H1 (cell line): ENCODE measurements at regions not wholly inside any gene's neighbourhood (a gene's known extent, or its start where the extent isn't known, plus 50 kb on each side); places are given as distances from the start of the nearest gene placed in this dataset.

Experiments used
- CTCF ChIA-PET: fragments of 300-600 bp; sonication (Branson Sonifier 250); formaldehyde crosslinking; loops from one replicate; lab custom pipeline; 2021; ENCODE audit not compliant: partially characterized antibody; lab: Charles Lee
- POLR2A ChIA-PET: fragments of 300-600 bp; sonication (Branson Sonifier 250); formaldehyde crosslinking; loops from one replicate; lab custom pipeline; 2021; ENCODE audit warnings: inconsistent platforms; ENCODE audit not compliant: partially characterized antibody; lab: Charles Lee
- DNase-seq, 2 experiments: peaks; one replicate each; pipeline versions ENCODE4 v3.0.0 to v3.0.0-alpha.2; 2010 to 2022; ENCODE audit warnings: low spot score in 2 of 2, low read depth in 1 of 2, mixed read lengths in 1 of 2
- FAIRE-seq: peaks from 2 replicates; lab custom pipeline; 2011; peaks lifted over from hg19 to GRCh38; lab: Jason Lieb, UNC
- H2AFZ ChIP-seq: 2 replicates; pipeline ENCODE4 v1.8.1; 2012; ENCODE audit warnings: low read length, inconsistent platforms
- H2AK5ac ChIP-seq: 2 replicates; pipeline ENCODE4 v1.6.1; 2013; ENCODE audit warnings: low read depth, low read length
- H2BK120ac ChIP-seq: replicated peaks from 2 replicates; pipeline ENCODE3; 2013; ENCODE audit warnings: low read depth, low read length, inconsistent platforms
- H2BK12ac ChIP-seq: 2 replicates; pipeline ENCODE4 v1.6.1; 2013; ENCODE audit warnings: low read depth, low read length
- H2BK15ac ChIP-seq: 2 replicates; pipeline ENCODE4 v1.6.1; 2013; ENCODE audit warnings: low read length
- H2BK20ac ChIP-seq: 2 replicates; pipeline ENCODE4 v1.6.1; 2013; ENCODE audit warnings: low read length
- H2BK5ac ChIP-seq: 2 replicates; pipeline ENCODE4 v1.6.1; 2013; ENCODE audit warnings: low read depth, low read length
- H3K14ac ChIP-seq: 2 replicates; pipeline ENCODE4 v1.6.1; 2013; ENCODE audit warnings: inconsistent platforms; ENCODE audit not compliant: insufficient read length
- H3K18ac ChIP-seq: 2 replicates; pipeline ENCODE4 v1.6.1; 2013; ENCODE audit warnings: low read length; ENCODE audit errors: extremely low read depth
- H3K23ac ChIP-seq: 2 replicates; pipeline ENCODE4 v1.6.1; 2013; ENCODE audit warnings: inconsistent platforms; ENCODE audit not compliant: insufficient read length
- H3K23me2 ChIP-seq: 2 replicates; pipeline ENCODE4 v1.6.1; 2013; ENCODE audit warnings: low read depth, low read length
- H3K27ac ChIP-seq: 2 replicates; pipeline ENCODE4 v1.6.1; 2011; ENCODE audit warnings: low read depth, low read length, inconsistent platforms
- H3K27me3 ChIP-seq, 4 experiments: replicated peaks in 1 of 4; 1 replicate in 1 of 4; 2 replicates in 3 of 4; pipeline versions ENCODE4 v1.6.1 to v1.8.1; 2011 to 2013; ENCODE audit warnings: low read length in 3 of 4, mild to moderate bottlenecking in 3 of 4, inconsistent platforms in 2 of 4, mixed read lengths in 2 of 4, moderate library complexity in 1 of 4; ENCODE audit not compliant: control insufficient read depth in 3 of 4, insufficient read depth in 3 of 4; ENCODE audit errors: extremely low read depth in 1 of 4
- H3K36me3 ChIP-seq, 4 experiments: 2 replicates each; pipeline versions ENCODE4 v1.6.1 to v1.8.1; 2011 to 2013; ENCODE audit warnings: mild to moderate bottlenecking in 4 of 4, low read length in 3 of 4, moderate library complexity in 2 of 4, control low read depth in 1 of 4, inconsistent platforms in 1 of 4; ENCODE audit not compliant: insufficient read depth in 4 of 4, control insufficient read depth in 2 of 4
- H3K4ac ChIP-seq: replicated peaks from 2 replicates; pipeline ENCODE3; 2013; ENCODE audit warnings: low read length, low read depth, mixed read lengths, inconsistent platforms; ENCODE audit not compliant: insufficient read length
- H3K4me1 ChIP-seq, 4 experiments: replicated peaks in 1 of 4; 1 replicate in 1 of 4; 2 replicates in 3 of 4; pipeline versions ENCODE4 v1.6.1 to v1.8.1; 2011 to 2013; ENCODE audit warnings: low read length in 3 of 4, inconsistent platforms in 2 of 4, mixed read lengths in 1 of 4; ENCODE audit not compliant: insufficient read depth in 4 of 4, control insufficient read depth in 3 of 4
- H3K4me2 ChIP-seq, 2 experiments: 2 replicates each; pipeline versions ENCODE4 v1.6.1 to v1.8.1; 2011 to 2013; ENCODE audit warnings: low read depth in 2 of 2, low read length in 2 of 2, control low read depth in 1 of 2, inconsistent platforms in 1 of 2, mild to moderate bottlenecking in 1 of 2; ENCODE audit not compliant: insufficient read depth in 1 of 2
- H3K4me3 ChIP-seq, 4 experiments: fragments of 200-600, 300-600 bp in 1 of 4; sonication (generic), shearing (Covaris generic), sonication (Bioruptor Twin) in 1 of 4; 2 replicates each; pipeline versions ENCODE4 v1.5.1 to v1.8.1; 2011 to 2016; ENCODE audit warnings: low read length in 4 of 4, low read depth in 3 of 4, control low read depth in 2 of 4, inconsistent platforms in 2 of 4, mild to moderate bottlenecking in 2 of 4, mixed read lengths in 1 of 4, moderate library complexity in 1 of 4; ENCODE audit not compliant: insufficient read depth in 2 of 4; ENCODE audit errors: extremely low read depth in 1 of 4
- H3K56ac ChIP-seq: replicated peaks from 2 replicates; pipeline ENCODE3; 2013; ENCODE audit warnings: low read depth, mild to moderate bottlenecking, mixed read lengths, low read length, inconsistent platforms; ENCODE audit not compliant: insufficient read length
- H3K79me1 ChIP-seq: 2 replicates; pipeline ENCODE4 v1.6.1; 2013; ENCODE audit warnings: low read depth, low read length, control low read depth
- H3K79me2 ChIP-seq, 2 experiments: 2 replicates each; pipeline versions ENCODE4 v1.6.1 to v1.8.1; 2012 to 2013; ENCODE audit warnings: low read length in 2 of 2, mild to moderate bottlenecking in 2 of 2, inconsistent platforms in 1 of 2; ENCODE audit not compliant: insufficient read depth in 2 of 2, control insufficient read depth in 1 of 2
- H3K9ac ChIP-seq, 4 experiments: replicated peaks in 1 of 4; 1 replicate in 1 of 4; 2 replicates in 3 of 4; pipeline versions ENCODE4 v1.6.1 to v1.8.1; 2011 to 2013; ENCODE audit warnings: low read depth in 3 of 4, low read length in 3 of 4, control low read depth in 2 of 4, mild to moderate bottlenecking in 2 of 4, moderate library complexity in 2 of 4, inconsistent platforms in 1 of 4; ENCODE audit errors: extremely low read depth in 1 of 4
- H3K9me3 ChIP-seq, 2 experiments: 2 replicates each; pipeline versions ENCODE4 v1.6.1 to v1.8.1; 2012 to 2013; ENCODE audit warnings: mild to moderate bottlenecking in 2 of 2, moderate library complexity in 2 of 2, control low read depth in 1 of 2, inconsistent platforms in 1 of 2, low read depth in 1 of 2, low read length in 1 of 2, mixed read lengths in 1 of 2; ENCODE audit not compliant: insufficient read depth in 2 of 2
- H4K20me1 ChIP-seq, 2 experiments: replicated peaks in 1 of 2; 2 replicates each; pipeline versions ENCODE3 to v1.8.1; 2011 to 2013; ENCODE audit warnings: inconsistent platforms in 2 of 2, low read length in 2 of 2, mild to moderate bottlenecking in 1 of 2; ENCODE audit not compliant: insufficient read depth in 2 of 2, control insufficient read depth in 1 of 2
- H4K5ac ChIP-seq: 2 replicates; pipeline ENCODE4 v1.6.1; 2013; ENCODE audit warnings: low read length, low read depth, mixed read lengths, inconsistent platforms; ENCODE audit not compliant: insufficient read length
- H4K8ac ChIP-seq: 2 replicates; pipeline ENCODE4 v1.8.0; 2013; ENCODE audit warnings: mild to moderate bottlenecking, moderate library complexity, low read length, inconsistent platforms; ENCODE audit not compliant: insufficient read depth; ENCODE audit errors: extremely low read depth
- H4K91ac ChIP-seq: replicated peaks from 2 replicates; pipeline ENCODE3; 2013; ENCODE audit warnings: low read length, mixed read lengths, inconsistent platforms; ENCODE audit not compliant: insufficient read length
- BACH1 ChIP-seq: IDR thresholded peaks from 2 replicates; pipeline ENCODE4 v1.6.1; 2012; ENCODE audit warnings: low read length, improper control_type of control experiment
- CHD1 ChIP-seq: IDR thresholded peaks from 2 replicates; pipeline ENCODE4 v1.6.1; 2012; ENCODE audit warnings: low read depth, low read length, improper control_type of control experiment
- KDM1A ChIP-seq: fragments of 200-600, 300-600 bp; sonication (generic); IDR thresholded peaks from 2 replicates; pipeline ENCODE4 v1.7.1; 2016; ENCODE audit warnings: mild to moderate bottlenecking, low read length, borderline replicate concordance
- WGBS, 2 experiments: shearing (Covaris generic) in 1 of 2; methylation state at CpG; one replicate each; pipeline versions ENCODE4 v1.1.6 to v1.1.7; 2013 to 2015; ENCODE audit warnings: low lambda C conversion rate in 2 of 2, mixed read lengths in 2 of 2, inconsistent platforms in 1 of 2, low coverage in 1 of 2, missing lambda C conversion rate in 1 of 2; ENCODE audit not compliant: insufficient replicate concordance in 2 of 2, insufficient coverage in 1 of 2, insufficient read length in 1 of 2; ENCODE audit errors: extremely low coverage in 1 of 2, missing lambda C conversion rate in 1 of 2; 5-methylcytosine and 5-hydroxymethylcytosine counted together

GRCh38 chr16:29112755-29113347 lies 128.0 kb downstream of the LAT start:
- no peaks in the 10 kb centered on the region for H3K36me3 ChIP-seq
- H2BK12ac ChIP-seq: no peak overlapping the region
- H3K79me2 ChIP-seq: no peaks in the 10 kb centered on the region
- no peak overlapping the region for H2BK15ac ChIP-seq
- no peak overlapping the region for H3K27ac ChIP-seq
- no peaks in the 10 kb centered on the region for H4K20me1 ChIP-seq
- no peak overlapping the region for H4K91ac ChIP-seq
- no peak overlapping the region for H2AFZ ChIP-seq
- H2BK20ac ChIP-seq: no peak overlapping the region
- no peak overlapping the region for H3K4me2 ChIP-seq
- H3K79me1 ChIP-seq: no peaks in the 10 kb centered on the region
- H3K4me1 ChIP-seq: peaks cover 0 to 3% (median 2%) of the 10 kb centered on the region in 4 experiments; a peak in 2 of 7 replicates
- H3K23ac ChIP-seq: no peak overlapping the region
- no peak overlapping the region for H2BK120ac ChIP-seq
- no peak overlapping the region for H2AK5ac ChIP-seq
- H4K8ac ChIP-seq: no peak overlapping the region
- FAIRE-seq (no peak), DNase-seq (no peak)
- H3K14ac ChIP-seq: no peak overlapping the region
- H4K5ac ChIP-seq: no peak overlapping the region
- H3K18ac ChIP-seq: no peak overlapping the region
- no peak overlapping the region for H3K9ac ChIP-seq
- H3K27me3 ChIP-seq: no peaks in the 10 kb centered on the region; a peak in 1 of 7 replicates
- POLR2A ChIA-PET: no interaction called here
- H3K4ac ChIP-seq: no peak overlapping the region
- CTCF ChIA-PET: no interaction called here
- TF ChIP-seq KDM1A (no peak), BACH1 (no peak), CHD1 (no peak)
- H2BK5ac ChIP-seq: no peak overlapping the region
- no peak overlapping the region for H3K56ac ChIP-seq
- no peaks in the 10 kb centered on the region for H3K9me3 ChIP-seq
- no peak overlapping the region for H3K4me3 ChIP-seq
- WGBS, 2 experiments: 85% methylated on average over 4 of the region's 4 CpGs; no CpG with 5 or more reads in 1 of the 2 experiments
- no peaks in the 10 kb centered on the region for H3K23me2 ChIP-seq
